GM12875 (cell line): ENCODE measurements at regions not wholly inside any gene's neighbourhood (a gene's known extent, or its start where the extent isn't known, plus 50 kb on each side); places are given as distances from the start of the nearest gene placed in this dataset.
"Not testable (repeated sequence)": the region's sequence is repeated elsewhere in the genome, so short reads cannot be mapped to it uniquely, and the experiment has no call there.

Experiments
- H3K4me3 ChIP-seq: one replicate; pipeline ENCODE4 v1.5.1; 2011; ENCODE audit warnings: low read depth, low read length, control low read depth
- TF ChIP-seq, protein P1 (sequence below): IDR thresholded peaks from 2 replicates; pipeline ENCODE4 v1.5.1; 2011; ENCODE audit warnings: low read depth, mild to moderate bottlenecking, control low read depth, inconsistent platforms, low read length, moderate library complexity, borderline replicate concordance; ENCODE audit not compliant: insufficient read depth

DNA sequence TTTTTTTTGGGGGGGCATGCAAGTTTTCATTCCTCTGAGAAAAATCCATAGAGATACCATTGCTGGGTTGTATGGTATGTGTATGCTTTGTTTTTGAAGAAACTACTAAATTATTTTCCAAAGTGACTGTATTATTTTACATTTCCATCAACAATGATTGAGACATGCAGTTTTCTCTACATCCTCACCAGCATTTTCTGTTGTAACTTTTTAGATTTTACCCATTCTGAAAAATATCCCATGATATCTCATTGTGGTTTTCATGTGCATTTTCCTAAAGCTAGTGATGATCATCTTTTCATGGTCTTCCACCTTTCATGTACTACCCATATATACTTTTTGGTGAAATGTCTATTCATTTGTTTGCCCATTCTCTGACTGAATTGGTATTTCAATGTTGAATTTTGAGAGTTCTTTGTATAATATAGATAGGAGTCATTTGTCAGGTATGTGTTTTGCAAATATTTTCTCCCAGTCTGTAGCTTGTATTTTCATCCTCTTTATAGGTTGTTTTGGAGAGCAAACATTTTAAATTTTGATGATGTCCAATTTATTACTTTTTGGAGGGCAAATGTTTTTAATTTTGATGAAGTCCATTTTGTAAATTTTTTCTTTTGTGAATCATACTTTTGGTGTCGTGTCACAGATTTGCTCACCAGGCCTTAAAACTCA lies 827.5 kb upstream of the CITED2 start:
- H3K4me3 ChIP-seq: no peak overlapping the region
- TF ChIP-seq, protein P1, sequence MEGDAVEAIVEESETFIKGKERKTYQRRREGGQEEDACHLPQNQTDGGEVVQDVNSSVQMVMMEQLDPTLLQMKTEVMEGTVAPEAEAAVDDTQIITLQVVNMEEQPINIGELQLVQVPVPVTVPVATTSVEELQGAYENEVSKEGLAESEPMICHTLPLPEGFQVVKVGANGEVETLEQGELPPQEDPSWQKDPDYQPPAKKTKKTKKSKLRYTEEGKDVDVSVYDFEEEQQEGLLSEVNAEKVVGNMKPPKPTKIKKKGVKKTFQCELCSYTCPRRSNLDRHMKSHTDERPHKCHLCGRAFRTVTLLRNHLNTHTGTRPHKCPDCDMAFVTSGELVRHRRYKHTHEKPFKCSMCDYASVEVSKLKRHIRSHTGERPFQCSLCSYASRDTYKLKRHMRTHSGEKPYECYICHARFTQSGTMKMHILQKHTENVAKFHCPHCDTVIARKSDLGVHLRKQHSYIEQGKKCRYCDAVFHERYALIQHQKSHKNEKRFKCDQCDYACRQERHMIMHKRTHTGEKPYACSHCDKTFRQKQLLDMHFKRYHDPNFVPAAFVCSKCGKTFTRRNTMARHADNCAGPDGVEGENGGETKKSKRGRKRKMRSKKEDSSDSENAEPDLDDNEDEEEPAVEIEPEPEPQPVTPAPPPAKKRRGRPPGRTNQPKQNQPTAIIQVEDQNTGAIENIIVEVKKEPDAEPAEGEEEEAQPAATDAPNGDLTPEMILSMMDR: no peak

GRCh38 chr6:140193269-140193668 lies 818.8 kb upstream of the CITED2 start:
- no peak overlapping the region for H3K4me3 ChIP-seq
- TF ChIP-seq, protein P1: no peak

DNA sequence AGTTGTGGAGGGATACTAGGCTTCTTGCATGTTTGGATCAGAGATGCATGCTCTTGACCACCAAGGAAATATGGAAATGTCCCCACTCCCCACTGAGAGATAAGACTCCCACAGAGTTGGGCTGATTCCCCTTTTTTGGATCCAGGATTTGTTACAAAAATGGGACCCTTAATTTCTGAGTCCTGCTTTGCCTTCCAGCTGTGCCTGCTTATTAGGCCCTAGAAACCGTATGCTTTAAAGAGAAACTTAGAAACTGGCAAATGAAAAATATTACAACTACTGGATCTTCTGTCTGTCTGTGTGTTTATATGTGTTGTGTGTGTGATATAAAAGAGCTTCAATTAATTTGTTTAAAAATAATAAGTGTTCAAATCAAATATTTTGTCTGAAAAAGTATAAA lies 817.6 kb upstream of the CITED2 start:
- no peak overlapping the region for H3K4me3 ChIP-seq
- TF ChIP-seq, protein P1: no peak

DNA sequence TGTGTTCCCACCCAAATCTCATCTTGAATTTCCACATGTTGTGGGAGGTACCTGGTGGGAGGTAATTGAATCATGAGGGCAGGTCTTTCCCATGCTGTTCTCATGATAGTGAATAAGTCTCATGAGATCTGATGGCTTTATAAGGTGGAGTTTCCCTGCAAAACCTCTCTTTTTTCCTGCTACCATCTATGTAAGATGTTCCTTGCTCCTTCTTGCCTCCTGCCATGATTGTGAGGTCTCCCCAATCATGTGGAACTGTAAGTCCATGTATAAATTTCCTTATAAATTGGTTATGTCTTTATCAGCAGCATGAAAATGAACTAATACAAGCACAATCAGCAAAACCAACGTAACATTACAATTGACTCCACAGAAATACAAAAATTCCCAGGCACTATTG lies 814.8 kb upstream of the CITED2 start:
- H3K4me3 ChIP-seq: not testable (repeated sequence)

DNA sequence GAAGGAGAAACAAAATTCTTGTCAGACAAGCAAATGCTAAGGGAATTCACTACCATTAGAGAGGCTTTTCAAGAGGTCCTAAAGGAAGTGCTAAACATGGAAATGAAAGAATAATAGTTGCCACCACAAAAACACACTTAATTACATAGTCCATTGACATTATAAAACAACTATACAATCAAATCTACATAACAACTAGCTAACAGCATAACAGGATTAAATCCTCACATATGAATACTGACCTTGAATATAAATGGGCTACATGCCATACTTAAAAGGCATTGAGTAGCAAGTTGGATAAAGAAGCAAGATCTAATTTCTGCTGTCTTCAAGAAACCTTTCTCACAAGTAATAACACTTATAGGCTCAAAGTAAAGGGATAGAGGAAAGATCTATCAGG lies 811.5 kb upstream of the CITED2 start:
- TF ChIP-seq, protein P1: no peak
- no peak overlapping the region for H3K4me3 ChIP-seq

GRCh38 chr6:140183881-140184280 lies 809.4 kb upstream of the CITED2 start:
- TF ChIP-seq, protein P1: no peak
- H3K4me3 ChIP-seq: no peak overlapping the region

GRCh38 chr6:140182821-140183220 lies 808.4 kb upstream of the CITED2 start:
- TF ChIP-seq, protein P1: no peak

More at GRCh38 chr6:140182821-140183220, 808.4 kb upstream of the CITED2 start:
- no peak overlapping the region for H3K4me3 ChIP-seq
